NCI-H460 (cell line): ENCODE measurements at regions not wholly inside any gene's neighbourhood (a gene's known extent, or its start where the extent isn't known, plus 50 kb on each side); places are given as distances from the start of the nearest gene placed in this dataset.

ENCODE experiments used
- DNase-seq: peaks from one replicate; pipeline ENCODE4 v3.0.0-alpha.2; 2016; ENCODE audit warnings: low read depth; ENCODE audit errors: extremely low read depth

DNA sequence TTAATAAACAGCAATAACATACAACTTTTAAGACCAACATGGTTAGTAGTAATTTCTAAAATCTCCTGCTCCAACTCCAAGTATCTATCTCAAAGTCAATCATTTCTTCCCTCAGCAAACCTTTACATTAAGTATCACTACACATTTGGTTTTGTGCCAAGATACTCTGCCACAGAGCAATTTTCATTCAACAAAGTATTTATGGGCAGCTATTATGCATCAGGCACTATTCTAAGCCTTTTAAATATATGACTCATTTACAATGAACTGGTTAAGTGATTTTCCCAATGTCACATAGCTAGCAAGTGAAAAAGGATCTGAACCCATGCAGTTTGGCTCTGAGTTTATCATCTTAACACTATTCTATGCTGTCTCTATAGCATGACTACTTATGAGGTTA, 264.3 kb downstream of the NOL4 start:
- DNase-seq, result no peak

GRCh38 chr18:33959609-33960008, 265.1 kb downstream of the NOL4 start:
- no peak for DNase-seq

- no peak for DNase-seq
These were observed 267.0 kb downstream of the NOL4 start for GRCh38 chr18:33957707-33958106.

GRCh38 chr18:33951031-33951430, 273.7 kb downstream of the NOL4 start:
- DNase-seq, result no peak

GRCh38 chr18:33946336-33946735, 278.4 kb downstream of the NOL4 start:
- no peak for DNase-seq

DNA sequence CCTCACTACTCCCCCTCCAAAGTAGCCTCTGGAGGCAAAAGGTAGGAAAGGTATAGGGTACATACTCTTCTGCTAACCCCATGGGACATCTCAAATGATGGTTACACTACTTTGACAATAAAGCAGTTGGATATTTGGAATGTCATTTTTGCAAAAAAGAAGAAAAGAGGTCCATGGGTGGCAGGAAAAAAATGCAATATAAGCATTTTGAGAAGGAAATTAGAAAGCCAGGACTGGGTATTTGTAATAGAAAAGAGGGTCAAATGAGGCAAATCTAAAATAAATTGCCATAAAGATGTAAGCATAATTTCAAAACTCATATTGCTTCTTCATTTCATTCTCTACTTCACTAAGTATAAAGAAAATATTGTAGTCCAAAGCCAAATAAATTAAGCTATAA, 280.2 kb downstream of the NOL4 start:
- no peak for DNase-seq

DNA sequence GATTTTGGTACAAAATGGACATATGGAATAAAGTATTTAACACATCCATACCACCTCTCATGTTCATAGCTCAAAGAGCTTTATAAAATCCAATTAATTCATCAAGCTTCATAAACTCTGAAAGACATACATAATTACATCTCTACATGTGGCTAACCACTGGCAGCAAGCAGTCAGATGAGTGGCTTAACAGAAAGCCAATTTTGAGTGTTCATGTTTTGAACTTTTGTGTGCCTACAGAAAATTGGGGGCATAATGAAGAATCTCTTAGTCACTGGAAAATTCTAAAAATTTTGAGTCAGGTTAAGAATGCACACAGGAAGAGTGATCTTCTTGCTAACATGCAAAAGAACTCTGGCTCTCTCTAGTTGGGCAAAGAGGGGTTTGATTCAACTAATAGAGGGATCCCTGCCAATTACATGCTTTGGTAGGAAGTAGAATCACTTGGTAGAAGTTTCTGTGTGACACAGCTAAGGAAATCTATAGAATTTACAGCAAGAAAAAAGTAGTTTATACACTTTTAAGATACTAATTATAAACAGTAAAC, 287.4 kb downstream of the NOL4 start:
- DNase-seq, result no peak

- DNase-seq, result no peak
These were observed 290.5 kb downstream of the NOL4 start for GRCh38 chr18:33934258-33934657.

GRCh38 chr18:33928231-33928630, 296.5 kb downstream of the NOL4 start:
- DNase-seq, result no peak

GRCh38 chr18:33924576-33924975, 300.1 kb downstream of the NOL4 start:
- DNase-seq, result no peak

- DNase-seq, result no peak
These were observed 300.7 kb downstream of the NOL4 start for GRCh38 chr18:33923980-33924379.

DNA sequence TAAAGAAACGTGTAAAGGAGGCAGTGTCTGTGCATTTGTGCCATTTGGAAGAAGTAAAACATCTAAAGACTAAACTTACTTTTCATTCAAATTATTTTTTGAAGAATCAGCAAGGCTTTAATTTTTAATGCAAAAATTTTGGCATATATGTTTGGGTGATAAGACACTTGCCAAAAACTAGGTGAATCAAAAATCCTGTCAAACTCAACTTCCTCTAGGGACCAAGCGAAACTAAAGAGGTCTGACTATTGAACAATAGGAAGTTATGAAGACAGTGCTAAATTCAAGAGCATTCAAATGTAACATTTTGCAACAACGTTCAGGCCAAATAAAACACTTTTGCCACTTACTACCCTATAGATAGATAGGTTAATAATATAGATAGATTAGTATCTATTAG, 306.1 kb downstream of the NOL4 start:
- DNase-seq, result no peak

DNA sequence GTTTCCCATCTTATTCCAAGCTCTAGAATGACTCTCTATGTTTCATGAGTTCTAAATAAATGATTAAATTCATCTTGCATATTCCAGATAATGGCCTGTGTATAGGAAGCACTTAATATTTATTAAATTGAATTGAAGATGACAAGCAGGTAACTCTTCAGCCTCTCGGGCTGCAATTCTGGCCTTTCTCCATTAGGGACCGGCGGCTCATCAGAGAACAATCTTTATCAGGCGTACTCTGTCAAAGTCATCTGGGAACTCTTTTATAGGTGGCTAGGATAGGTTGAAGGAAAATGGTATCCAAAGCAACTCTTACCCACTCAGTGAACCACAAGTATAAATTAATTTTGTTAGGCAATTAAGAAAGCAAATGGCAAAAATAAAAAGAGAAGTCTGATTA, 308.5 kb downstream of the NOL4 start:
- no peak for DNase-seq

- DNase-seq, result no peak
These were observed 310.3 kb downstream of the NOL4 start for GRCh38 chr18:33914399-33914798.

DNA sequence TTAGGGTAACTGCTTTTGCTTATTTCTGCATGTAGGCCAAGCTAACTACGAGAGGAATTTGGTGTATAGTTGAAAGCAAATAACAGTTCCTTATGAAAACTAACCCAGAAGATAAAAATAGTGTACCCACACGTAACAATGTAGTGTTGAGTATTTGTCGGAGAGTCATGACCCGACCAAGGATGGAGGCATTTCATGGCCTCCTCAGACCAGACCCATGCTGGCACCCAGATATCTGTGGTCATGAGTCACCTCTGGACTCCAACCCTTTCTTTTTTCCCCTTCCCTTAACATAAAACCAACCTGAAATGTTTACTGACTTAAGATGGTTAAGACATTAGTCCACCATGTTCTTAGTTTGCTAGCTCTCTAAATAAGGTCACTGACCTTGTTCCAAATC, 318.7 kb downstream of the NOL4 start:
- DNase-seq, result no peak

- DNase-seq, result no peak
These were observed 322.7 kb downstream of the NOL4 start for GRCh38 chr18:33901894-33902512.

DNA sequence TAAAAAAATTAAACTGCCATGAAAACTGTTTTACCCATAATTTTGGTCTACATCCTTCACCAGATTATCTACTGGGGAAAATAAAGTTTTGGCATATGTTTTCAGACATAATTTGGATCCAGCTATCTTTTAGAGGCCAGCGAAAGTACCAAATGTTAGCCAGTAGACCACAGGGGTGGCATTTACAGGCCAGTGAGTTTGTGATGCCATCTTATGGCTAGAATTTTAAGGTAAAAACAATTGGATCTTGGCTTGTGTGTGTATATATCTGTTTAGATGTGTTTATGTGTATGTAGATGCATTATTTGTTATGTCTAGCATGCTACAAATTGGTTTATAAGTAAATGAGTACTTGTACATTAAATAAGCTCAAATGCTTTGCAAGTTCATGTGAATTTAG, 322.6 kb downstream of the ASXL3 start:
- no peak for DNase-seq

GRCh38 chr18:33898427-33898826, 320.4 kb downstream of the ASXL3 start:
- DNase-seq, result no peak

GRCh38 chr18:33878213-33878612, 300.2 kb downstream of the ASXL3 start:
- no peak for DNase-seq

- DNase-seq, result no peak
These were observed 297.1 kb downstream of the ASXL3 start for GRCh38 chr18:33875029-33875565.

DNA sequence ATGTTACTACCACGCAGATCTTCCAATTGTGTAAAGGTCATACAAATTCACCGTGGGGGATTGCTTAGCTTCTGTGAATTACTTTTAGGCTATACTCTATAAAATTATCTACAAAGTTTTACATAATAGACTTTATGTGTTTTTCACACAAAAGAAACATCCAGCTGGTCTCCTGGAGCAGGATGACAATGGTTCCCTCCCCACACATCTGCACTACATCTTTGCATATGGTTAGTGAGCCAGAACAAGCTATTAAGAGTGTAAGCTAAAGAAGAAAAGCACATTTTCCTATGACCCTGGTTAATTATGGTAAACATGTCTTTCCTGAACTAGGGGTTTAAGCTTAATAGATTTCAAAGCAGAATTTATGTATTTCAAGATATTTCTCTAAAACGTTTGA, 295.1 kb downstream of the ASXL3 start:
- DNase-seq, result no peak

- DNase-seq, result no peak
These were observed 293.5 kb downstream of the ASXL3 start for GRCh38 chr18:33871363-33872025.
